Fibroblast of villous mesenchyme (primary cell): ENCODE measurements at regions not wholly inside any gene's neighbourhood (a gene's known extent, or its start where the extent isn't known, plus 50 kb on each side); places are given as distances from the start of the nearest gene placed in this dataset.
A peak's percentile ranks its signal among the peaks of the same experiment; 100 is the strongest.

Experiments
- DNase-seq: peaks from one replicate; pipeline ENCODE4 v3.0.0-alpha.2; 2010; ENCODE audit warnings: low read depth
- H3K4me3 ChIP-seq: 2 replicates; pipeline ENCODE4 v1.5.1; 2011; ENCODE audit warnings: low read depth, mild to moderate bottlenecking, low read length
- CTCF ChIP-seq: IDR thresholded peaks from 2 replicates; pipeline ENCODE4 v1.5.1; 2012; ENCODE audit warnings: low read depth, mild to moderate bottlenecking, low read length; ENCODE audit not compliant: insufficient read depth

GRCh38 chr5:175250426-175250825 is 193.6 kb downstream of the DRD1 start:
- DNase-seq = no peak
- no peak overlapping the region for H3K4me3 ChIP-seq
- TF ChIP-seq CTCF = no peak

- H3K4me3 ChIP-seq = no peak overlapping the region
- DNase-seq = no peak
- no peak for TF ChIP-seq CTCF
These were observed 195.5 kb downstream of the DRD1 start for GRCh38 chr5:175248416-175248905.

GRCh38 chr5:175246889-175247520 is 197.0 kb downstream of the DRD1 start:
- TF ChIP-seq CTCF = no peak
- DNase-seq = peak; percentile 21
- no peak overlapping the region for H3K4me3 ChIP-seq

- H3K4me3 ChIP-seq = no peak overlapping the region
- no peak for TF ChIP-seq CTCF
- DNase-seq = peak; percentile 51
These were observed 197.6 kb downstream of the DRD1 start for GRCh38 chr5:175246242-175246888.

- no peak overlapping the region for H3K4me3 ChIP-seq
- TF ChIP-seq CTCF = no peak
- DNase-seq = no peak
These were observed 200.5 kb downstream of the DRD1 start for GRCh38 chr5:175243441-175243840.

GRCh38 chr5:175242207-175242606 is 201.8 kb downstream of the DRD1 start:
- H3K4me3 ChIP-seq = no peak overlapping the region
- TF ChIP-seq CTCF = no peak
- DNase-seq = no peak
